ENCODE measurements at regions not wholly inside any gene's neighbourhood (a gene's known extent, or its start where the extent isn't known, plus 50 kb on each side); places are given as distances from the start of the nearest gene placed in this dataset.
"Not testable (repeated sequence)": the region's sequence is repeated elsewhere in the genome, so short reads cannot be mapped to it uniquely, and the experiment has no call there.

GRCh38 chr1:161454865-161455707 lies 50.2 kb upstream of the FCGR2A start:
- intact Hi-C loops (cut with DNase I); DNase-seq (ENCODE audit: low spot score): not testable (repeated sequence)

GRCh38 chr1:161453950-161454864 lies 51.0 kb upstream of the FCGR2A start:
- DNase-seq (ENCODE audit: low spot score); intact Hi-C loops (cut with DNase I): not testable (repeated sequence)

GRCh38 chr1:161451698-161452348 lies 53.4 kb upstream of the FCGR2A start:
- intact Hi-C loops (cut with DNase I); DNase-seq (ENCODE audit: low spot score): not testable (repeated sequence)

GRCh38 chr1:161447760-161448332 lies 57.4 kb upstream of the FCGR2A start:
- DNase-seq (ENCODE audit: low spot score); intact Hi-C loops (cut with DNase I): not testable (repeated sequence)

GRCh38 chr1:161447040-161447759 lies 58.1 kb upstream of the FCGR2A start:
- DNase-seq (ENCODE audit: low spot score); intact Hi-C loops (cut with DNase I): not testable (repeated sequence)

- intact Hi-C loops (cut with DNase I) = not testable (repeated sequence)
- DNase-seq (ENCODE audit: low spot score) = peak; percentile 75
Measured at GRCh38 chr1:161444725-161445124, 60.5 kb upstream of the FCGR2A start.

- DNase-seq (ENCODE audit: low spot score); intact Hi-C loops (cut with DNase I): not testable (repeated sequence)
Measured at GRCh38 chr1:161444255-161444654, 61.0 kb upstream of the FCGR2A start.

- intact Hi-C loops (cut with DNase I) = no loop called here
- no peak for DNase-seq (ENCODE audit: low spot score)
Measured at GRCh38 chr1:161440312-161440894, 64.9 kb upstream of the FCGR2A start.

- intact Hi-C loops (cut with DNase I) = no loop called here
Measured at GRCh38 chr1:161439280-161440232, 65.7 kb upstream of the FCGR2A start.

GRCh38 chr1:161433191-161433590 lies 65.5 kb upstream of the CFAP126 start:
- intact Hi-C loops (cut with DNase I); DNase-seq (ENCODE audit: low spot score): not testable (repeated sequence)

More at GRCh38 chr1:161439280-161440232, 65.7 kb upstream of the FCGR2A start:
- no peak for DNase-seq (ENCODE audit: low spot score)

- intact Hi-C loops (cut with DNase I) = no loop called here
- DNase-seq (ENCODE audit: low spot score) = no peak
Measured at GRCh38 chr1:161432091-161432490, 64.4 kb upstream of the CFAP126 start.

- no peak for DNase-seq (ENCODE audit: low spot score)
- intact Hi-C loops (cut with DNase I) = no loop called here
Measured at GRCh38 chr1:161427733-161428516, 60.2 kb upstream of the CFAP126 start.

GRCh38 chr1:161422914-161423313 lies 55.2 kb upstream of the CFAP126 start:
- intact Hi-C loops (cut with DNase I); DNase-seq (ENCODE audit: low spot score): not testable (repeated sequence)

- DNase-seq (ENCODE audit: low spot score) = no peak
- intact Hi-C loops (cut with DNase I) = no loop called here
Measured at GRCh38 chr1:161421456-161421855, 53.8 kb upstream of the CFAP126 start.

GRCh38 chr1:161420763-161421455 lies 53.2 kb upstream of the CFAP126 start:
- intact Hi-C loops (cut with DNase I) = no loop called here
- DNase-seq (ENCODE audit: low spot score) = no peak

GRCh38 chr1:161417536-161417935 lies 49.9 kb upstream of the CFAP126 start:
- intact Hi-C loops (cut with DNase I); DNase-seq (ENCODE audit: low spot score): not testable (repeated sequence)
